ENCODE measurements at regions not wholly inside any gene's neighbourhood (a gene's known extent, or its start where the extent isn't known, plus 50 kb on each side); places are given as distances from the start of the nearest gene placed in this dataset.

DNA sequence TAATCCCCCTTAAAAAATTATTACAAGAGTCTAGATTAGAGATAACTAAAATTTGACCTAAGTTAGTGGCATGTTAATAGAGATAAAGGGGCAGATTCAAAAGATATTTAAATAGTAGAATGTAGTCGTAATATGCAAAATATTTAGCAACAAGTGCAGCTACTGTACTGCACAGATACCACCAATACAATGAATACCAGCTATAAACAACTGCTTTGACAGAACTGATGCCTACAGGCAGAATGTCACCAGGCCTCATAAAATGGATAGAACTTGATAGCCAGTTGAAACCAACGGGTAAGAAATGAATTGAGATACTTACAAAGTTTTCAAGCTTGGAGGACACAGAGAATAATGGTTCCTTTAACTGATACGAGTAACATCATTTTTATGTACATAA is 249.3 kb upstream of the VEPH1 start:
- Histone ChIP-seq H3K36me3 (ENCODE audit: control insufficient read depth, insufficient read depth, low read length) (no peaks in the 10 kb centered on the region), H3K4me3 (ENCODE audit: low read length) (no peak overlapping the region), H3K9me3 (ENCODE audit: control insufficient read depth, low read depth, low read length) (no peaks in the 10 kb centered on the region), H3K4me1 (ENCODE audit: control insufficient read depth, insufficient read depth, low read length) (peaks cover 15% of the 10 kb centered on the region), H3K27me3 (ENCODE audit: control insufficient read depth, insufficient read depth, low read length) (no peaks in the 10 kb centered on the region), H3K27ac (ENCODE audit: low read length) (no peak overlapping the region)
- DNase-seq: no peak
- 25% methylated on average over 2 of the region's 3 CpGs for WGBS (ENCODE audit: insufficient coverage, low lambda C conversion rate)

DNA sequence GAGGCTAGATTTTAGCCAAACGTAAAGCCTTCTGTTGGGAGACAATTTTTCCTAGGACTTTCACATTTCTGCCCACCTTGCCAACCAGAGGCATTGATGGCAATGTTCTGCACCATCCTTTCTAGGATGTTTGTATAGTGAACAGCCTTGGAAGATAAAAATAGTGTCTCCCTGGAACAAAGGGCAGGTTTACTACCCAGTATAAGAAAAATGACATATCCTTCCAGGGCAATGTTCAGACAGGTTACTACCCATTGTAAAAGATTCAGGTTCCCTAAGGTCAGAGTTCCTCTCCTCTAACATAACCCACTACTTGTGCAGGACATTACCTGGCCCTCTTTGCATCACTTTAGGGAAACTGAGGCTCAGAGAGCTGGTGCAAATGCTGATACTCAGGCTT is 248.2 kb upstream of the VEPH1 start:
- no CpG with 5 or more reads among the region's 1 CpG for WGBS (ENCODE audit: insufficient coverage, low lambda C conversion rate)
- no peak overlapping the region for H3K27ac ChIP-seq (ENCODE audit: low read length)
- peak; percentile 40 to 71 for DNase-seq

GRCh38 chr3:157746391-157746790 is 243.2 kb upstream of the VEPH1 start:
- 100% methylated on average over 1 of the region's 1 CpG for WGBS (ENCODE audit: insufficient coverage, low lambda C conversion rate)
- no peaks in the 10 kb centered on the region for H3K4me1 ChIP-seq (ENCODE audit: control insufficient read depth, insufficient read depth, low read length)
- H3K36me3 ChIP-seq (ENCODE audit: control insufficient read depth, insufficient read depth, low read length): no peaks in the 10 kb centered on the region
- no peak overlapping the region for H3K4me3 ChIP-seq (ENCODE audit: low read length)
- no peaks in the 10 kb centered on the region for H3K27me3 ChIP-seq (ENCODE audit: control insufficient read depth, insufficient read depth, low read length)
- DNase-seq: no peak
- no peak overlapping the region for H3K27ac ChIP-seq (ENCODE audit: low read length)
- no peaks in the 10 kb centered on the region for H3K9me3 ChIP-seq (ENCODE audit: control insufficient read depth, low read depth, low read length)

More for the DNA sequence above, 248.2 kb upstream of the VEPH1 start:
- H3K27me3 ChIP-seq (ENCODE audit: control insufficient read depth, insufficient read depth, low read length): no peaks in the 10 kb centered on the region
- no peak overlapping the region for H3K4me3 ChIP-seq (ENCODE audit: low read length)
- no peaks in the 10 kb centered on the region for H3K9me3 ChIP-seq (ENCODE audit: control insufficient read depth, low read depth, low read length)
- H3K4me1 ChIP-seq (ENCODE audit: control insufficient read depth, insufficient read depth, low read length): peaks cover 15% of the 10 kb centered on the region
- H3K36me3 ChIP-seq (ENCODE audit: control insufficient read depth, insufficient read depth, low read length): no peaks in the 10 kb centered on the region

DNA sequence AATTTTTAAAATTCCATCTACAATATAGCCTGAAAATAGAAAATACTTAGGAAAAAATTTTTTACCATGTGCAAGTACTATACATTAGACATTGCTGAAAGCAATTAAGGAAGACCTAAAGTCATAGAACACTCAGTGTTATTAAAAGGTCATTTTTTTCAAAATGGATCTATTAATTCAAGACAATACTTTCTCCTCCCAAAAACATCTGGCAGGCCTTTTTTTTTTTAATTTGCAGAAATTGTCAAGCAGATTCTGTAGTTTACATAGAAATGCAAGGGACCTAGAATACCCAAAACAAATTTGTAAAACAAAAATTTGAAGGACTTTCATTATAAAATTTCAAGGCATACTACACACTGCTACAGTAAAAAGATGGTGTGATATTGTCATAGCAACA is 238.4 kb upstream of the VEPH1 start:
- H3K27ac ChIP-seq (ENCODE audit: low read length): no peak overlapping the region
- no peak overlapping the region for H3K4me3 ChIP-seq (ENCODE audit: low read length)
- no peaks in the 10 kb centered on the region for H3K9me3 ChIP-seq (ENCODE audit: control insufficient read depth, low read depth, low read length)
- no peaks in the 10 kb centered on the region for H3K36me3 ChIP-seq (ENCODE audit: control insufficient read depth, insufficient read depth, low read length)
- H3K27me3 ChIP-seq (ENCODE audit: control insufficient read depth, insufficient read depth, low read length): no peaks in the 10 kb centered on the region
- no peaks in the 10 kb centered on the region for H3K4me1 ChIP-seq (ENCODE audit: control insufficient read depth, insufficient read depth, low read length)
- no peak for DNase-seq

DNA sequence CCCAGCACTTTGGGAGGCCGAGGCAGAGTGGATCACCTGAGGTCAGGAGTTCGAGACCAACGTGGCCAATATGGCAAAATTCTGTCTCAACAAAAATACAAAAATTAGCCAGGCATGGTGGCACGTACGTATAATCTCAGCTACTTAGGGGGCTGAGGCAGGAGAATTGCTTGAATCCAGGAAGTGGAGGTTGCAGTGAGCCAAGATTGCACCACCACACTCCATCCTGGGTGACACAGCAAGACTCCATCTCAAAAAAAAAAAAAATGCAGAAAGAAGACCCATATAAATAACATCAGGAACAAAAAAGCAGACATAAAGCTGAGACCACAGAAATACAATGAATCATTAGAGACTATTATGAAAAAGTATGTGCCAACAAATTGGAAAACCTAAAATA is 235.2 kb upstream of the VEPH1 start:
- Histone ChIP-seq H3K27me3 (ENCODE audit: control insufficient read depth, insufficient read depth, low read length) (no peaks in the 10 kb centered on the region), H3K36me3 (ENCODE audit: control insufficient read depth, insufficient read depth, low read length) (no peaks in the 10 kb centered on the region), H3K9me3 (ENCODE audit: control insufficient read depth, low read depth, low read length) (peaks cover 3% of the 10 kb centered on the region), H3K4me1 (ENCODE audit: control insufficient read depth, insufficient read depth, low read length) (no peaks in the 10 kb centered on the region), H3K4me3 (ENCODE audit: low read length) (no peak overlapping the region), H3K27ac (ENCODE audit: low read length) (no peak overlapping the region)
- DNase-seq: no peak
- WGBS (ENCODE audit: insufficient coverage, low lambda C conversion rate): no CpG with 5 or more reads among the region's 5 CpGs

DNA sequence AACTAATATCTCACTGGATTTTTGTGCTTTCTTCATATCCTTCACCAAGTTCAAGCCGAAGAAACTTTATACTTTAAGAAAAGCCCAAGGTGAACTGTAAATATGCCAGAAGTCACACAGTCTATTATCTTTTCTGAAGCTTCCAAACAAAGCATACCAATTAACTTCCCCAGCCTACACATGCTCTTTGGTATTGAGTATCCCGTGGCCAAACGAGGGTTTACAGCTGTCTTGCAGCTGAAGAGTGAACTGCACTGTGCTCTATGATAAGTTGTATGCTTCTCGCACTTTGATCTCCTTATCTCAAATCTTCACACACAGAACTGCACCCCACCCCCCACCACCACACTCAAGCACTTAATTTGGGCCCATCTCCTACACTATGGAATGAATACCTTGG is 215.6 kb upstream of the VEPH1 start:
- DNase-seq: peak; percentile 85 to 89
- H3K9me3 ChIP-seq (ENCODE audit: control insufficient read depth, low read depth, low read length): peaks cover 3% of the 10 kb centered on the region
- peak overlapping the region; percentile 63 for H3K27ac ChIP-seq (ENCODE audit: low read length)

DNA sequence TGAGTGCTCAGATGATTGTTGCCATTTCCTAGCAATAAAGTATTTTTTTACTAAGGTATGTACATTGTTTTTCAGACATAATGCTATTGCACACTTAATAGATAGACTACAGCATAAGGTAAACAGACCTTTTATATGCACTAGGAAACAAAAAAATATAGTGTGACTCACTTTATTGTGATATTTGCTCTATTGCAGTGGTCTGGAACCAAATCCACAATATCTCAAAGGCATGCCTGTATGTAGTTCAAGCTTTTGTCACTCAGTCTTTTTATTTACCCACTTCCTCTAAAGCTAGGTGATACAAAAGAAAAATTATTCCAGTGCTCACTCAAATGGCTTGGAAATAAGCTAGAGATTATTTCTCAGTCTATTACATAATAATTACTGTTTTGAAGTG is 209.9 kb upstream of the VEPH1 start:
- H3K4me3 ChIP-seq (ENCODE audit: low read length): no peak overlapping the region
- DNase-seq: no peak
- no peaks in the 10 kb centered on the region for H3K9me3 ChIP-seq (ENCODE audit: control insufficient read depth, low read depth, low read length)
- no peaks in the 10 kb centered on the region for H3K27me3 ChIP-seq (ENCODE audit: control insufficient read depth, insufficient read depth, low read length)
- peaks cover under 1% of the 10 kb centered on the region for H3K4me1 ChIP-seq (ENCODE audit: control insufficient read depth, insufficient read depth, low read length)
- no peak overlapping the region for H3K27ac ChIP-seq (ENCODE audit: low read length)
- no peaks in the 10 kb centered on the region for H3K36me3 ChIP-seq (ENCODE audit: control insufficient read depth, insufficient read depth, low read length)

More for the DNA sequence above, 215.6 kb upstream of the VEPH1 start:
- no peaks in the 10 kb centered on the region for H3K36me3 ChIP-seq (ENCODE audit: control insufficient read depth, insufficient read depth, low read length)
- H3K4me1 ChIP-seq (ENCODE audit: control insufficient read depth, insufficient read depth, low read length): peaks cover 7% of the 10 kb centered on the region
- H3K27me3 ChIP-seq (ENCODE audit: control insufficient read depth, insufficient read depth, low read length): no peaks in the 10 kb centered on the region
- H3K4me3 ChIP-seq (ENCODE audit: low read length): no peak overlapping the region
- WGBS (ENCODE audit: insufficient coverage, low lambda C conversion rate): no CpG with 5 or more reads among the region's 4 CpGs

- 80% methylated on average over 1 of the region's 2 CpGs for WGBS (ENCODE audit: insufficient coverage, low lambda C conversion rate)
- Histone ChIP-seq H3K9me3 (ENCODE audit: control insufficient read depth, low read depth, low read length) (no peaks in the 10 kb centered on the region), H3K27ac (ENCODE audit: low read length) (no peak overlapping the region), H3K27me3 (ENCODE audit: control insufficient read depth, insufficient read depth, low read length) (no peaks in the 10 kb centered on the region), H3K4me3 (ENCODE audit: low read length) (no peak overlapping the region), H3K4me1 (ENCODE audit: control insufficient read depth, insufficient read depth, low read length) (no peaks in the 10 kb centered on the region), H3K36me3 (ENCODE audit: control insufficient read depth, insufficient read depth, low read length) (no peaks in the 10 kb centered on the region)
- no peak for DNase-seq
Observed at GRCh38 chr3:157705258-157705657, 202.0 kb upstream of the VEPH1 start.

DNA sequence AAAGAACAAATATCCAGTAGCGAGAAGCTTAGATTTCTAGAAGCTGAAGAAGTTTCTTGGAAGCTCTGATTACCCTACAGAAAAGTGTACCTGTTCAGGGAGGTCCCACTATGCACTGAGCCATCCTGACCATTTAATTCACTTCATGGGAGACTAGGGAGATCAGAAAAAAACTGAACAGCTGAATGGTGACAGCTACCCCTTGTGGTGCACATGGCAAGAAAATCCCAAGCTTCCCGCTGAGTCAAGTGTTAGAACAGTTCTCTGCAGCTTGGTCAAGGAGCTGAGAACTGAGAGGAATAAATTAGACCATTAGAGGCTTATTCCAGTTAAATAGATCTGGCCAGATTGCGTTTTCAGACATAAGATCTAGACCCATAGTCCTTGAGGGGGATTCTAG is 197.2 kb upstream of the VEPH1 start:
- no peaks in the 10 kb centered on the region for H3K27me3 ChIP-seq (ENCODE audit: control insufficient read depth, insufficient read depth, low read length)
- no peaks in the 10 kb centered on the region for H3K9me3 ChIP-seq (ENCODE audit: control insufficient read depth, low read depth, low read length)
- WGBS (ENCODE audit: insufficient coverage, low lambda C conversion rate): 100% methylated on average over 1 of the region's 3 CpGs
- no peak for DNase-seq
- H3K4me1 ChIP-seq (ENCODE audit: control insufficient read depth, insufficient read depth, low read length): no peaks in the 10 kb centered on the region
- H3K4me3 ChIP-seq (ENCODE audit: low read length): no peak overlapping the region
- no peaks in the 10 kb centered on the region for H3K36me3 ChIP-seq (ENCODE audit: control insufficient read depth, insufficient read depth, low read length)
- H3K27ac ChIP-seq (ENCODE audit: low read length): no peak overlapping the region

DNA sequence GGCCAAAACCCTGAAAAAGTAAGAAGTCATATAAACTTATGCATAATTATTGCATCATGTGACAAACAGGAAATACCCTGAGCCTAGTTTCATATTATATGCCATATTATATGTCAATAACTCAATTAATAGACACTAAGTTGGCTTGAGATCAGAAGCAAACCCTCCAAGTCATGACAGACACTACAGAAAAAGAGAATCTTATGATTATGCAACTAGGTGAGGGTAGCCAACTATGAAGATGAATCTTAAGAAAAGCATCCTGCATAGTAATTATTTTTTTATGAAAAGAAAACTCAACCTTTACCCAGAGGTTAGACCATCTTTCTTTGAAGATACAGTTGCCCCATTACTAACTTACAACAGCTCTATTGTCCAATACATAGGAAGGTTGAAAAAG is 192.4 kb upstream of the VEPH1 start:
- Histone ChIP-seq H3K9me3 (ENCODE audit: control insufficient read depth, low read depth, low read length) (no peaks in the 10 kb centered on the region), H3K4me1 (ENCODE audit: control insufficient read depth, insufficient read depth, low read length) (no peaks in the 10 kb centered on the region), H3K27ac (ENCODE audit: low read length) (no peak overlapping the region), H3K36me3 (ENCODE audit: control insufficient read depth, insufficient read depth, low read length) (no peaks in the 10 kb centered on the region), H3K4me3 (ENCODE audit: low read length) (no peak overlapping the region), H3K27me3 (ENCODE audit: control insufficient read depth, insufficient read depth, low read length) (no peaks in the 10 kb centered on the region)
- no peak for DNase-seq

- no peaks in the 10 kb centered on the region for H3K4me1 ChIP-seq (ENCODE audit: control insufficient read depth, insufficient read depth, low read length)
- H3K4me3 ChIP-seq (ENCODE audit: low read length): no peak overlapping the region
- no peaks in the 10 kb centered on the region for H3K36me3 ChIP-seq (ENCODE audit: control insufficient read depth, insufficient read depth, low read length)
- WGBS (ENCODE audit: insufficient coverage, low lambda C conversion rate): no CpG with 5 or more reads among the region's 2 CpGs
- no peaks in the 10 kb centered on the region for H3K27me3 ChIP-seq (ENCODE audit: control insufficient read depth, insufficient read depth, low read length)
- H3K27ac ChIP-seq (ENCODE audit: low read length): no peak overlapping the region
- DNase-seq: no peak
- no peaks in the 10 kb centered on the region for H3K9me3 ChIP-seq (ENCODE audit: control insufficient read depth, low read depth, low read length)
Observed at GRCh38 chr3:157695103-157695502, 191.9 kb upstream of the VEPH1 start.
